H1 (cell line): ENCODE measurements at regions not wholly inside any gene's neighbourhood (a gene's known extent, or its start where the extent isn't known, plus 50 kb on each side); places are given as distances from the start of the nearest gene placed in this dataset.

Source experiments
- ATF3 ChIP-seq: IDR thresholded peaks from 2 replicates; pipeline ENCODE4 v1.6.1; 2011; ENCODE audit warnings: low read depth, mild to moderate bottlenecking, low read length; ENCODE audit not compliant: insufficient read depth
- CEBPB ChIP-seq: IDR thresholded peaks from 2 replicates; pipeline ENCODE4 v1.6.1; 2012; ENCODE audit warnings: low read depth, low read length
- CHD2 ChIP-seq: IDR thresholded peaks from 2 replicates; pipeline ENCODE4 v1.6.1; 2012; ENCODE audit warnings: low read length, improper control_type of control experiment
- CTCF ChIP-seq, 3 experiments: IDR thresholded peaks; 1 replicate in 2 of 3; 2 replicates in 1 of 3; pipeline versions ENCODE4 v1.5.1 to v1.6.1; 2011; ENCODE audit warnings: low read length in 3 of 3, mild to moderate bottlenecking in 3 of 3, inconsistent platforms in 2 of 3, low read depth in 1 of 3, moderate library complexity in 1 of 3; ENCODE audit not compliant: insufficient read depth in 1 of 3; ENCODE audit errors: control extremely low read depth in 1 of 3
- EGR1 ChIP-seq: IDR thresholded peaks from 2 replicates; pipeline ENCODE4 v1.6.1; 2011; ENCODE audit warnings: low read depth, low read length, borderline replicate concordance
- HDAC6 ChIP-seq: IDR thresholded peaks from one replicate; pipeline ENCODE4 v1.7.1; 2012; ENCODE audit warnings: low read depth, mild to moderate bottlenecking, inconsistent platforms, low read length, moderate library complexity
- JUN ChIP-seq: IDR thresholded peaks from 2 replicates; pipeline ENCODE4 v1.6.1; 2011; ENCODE audit warnings: low read depth, mild to moderate bottlenecking, improper control_type of control experiment, low read length
- JUND ChIP-seq: IDR thresholded peaks from 2 replicates; pipeline ENCODE4 v1.6.1; 2011; ENCODE audit warnings: mild to moderate bottlenecking, improper control_type of control experiment, low read length
- KDM5A ChIP-seq: fragments of 200-600 bp; IDR thresholded peaks from 2 replicates; pipeline ENCODE4 v1.7.1; 2012; ENCODE audit warnings: mild to moderate bottlenecking, low read length, inconsistent platforms, mixed read lengths
- NANOG ChIP-seq: IDR thresholded peaks from 2 replicates; pipeline ENCODE4 v1.6.1; 2011; ENCODE audit warnings: low read length, low read depth, mild to moderate bottlenecking, inconsistent platforms; ENCODE audit not compliant: insufficient read depth, poor library complexity, severe bottlenecking
- PHF8 ChIP-seq: fragments of 200-600 bp; sonication (generic); conservative IDR thresholded peaks from 2 replicates; pipeline ENCODE4 v1.7.1; 2012; ENCODE audit warnings: low read depth, mild to moderate bottlenecking, inconsistent platforms, low read length, moderate library complexity
- RBBP5 ChIP-seq: IDR thresholded peaks from 2 replicates; pipeline ENCODE4 v1.7.1; 2012; ENCODE audit warnings: low read depth, mild to moderate bottlenecking, inconsistent platforms, low read length, moderate library complexity, borderline replicate concordance
- SAP30 ChIP-seq: fragments of 300-600 bp; sonication (generic); IDR thresholded peaks from 2 replicates; pipeline ENCODE4 v1.7.1; 2012; ENCODE audit warnings: low read length, moderate library complexity, mild to moderate bottlenecking, inconsistent platforms; ENCODE audit not compliant: insufficient read depth, insufficient replicate concordance
- SP2 ChIP-seq: IDR thresholded peaks from 2 replicates; pipeline ENCODE4 v1.6.1; 2012; ENCODE audit warnings: mild to moderate bottlenecking, low read length, inconsistent platforms
- SRF ChIP-seq: IDR thresholded peaks from 2 replicates; pipeline ENCODE4 v1.6.1; 2011; ENCODE audit warnings: mild to moderate bottlenecking, low read depth, low read length, moderate library complexity
- USF2 ChIP-seq: IDR thresholded peaks from 2 replicates; pipeline ENCODE4 v1.6.1; 2011; ENCODE audit warnings: low read length, improper control_type of control experiment
- ZNF274 ChIP-seq: IDR thresholded peaks from 2 replicates; pipeline ENCODE4 v1.7.0; 2012; ENCODE audit warnings: low read length, borderline replicate concordance; ENCODE audit errors: extremely low read depth
- TF ChIP-seq, protein P1 (sequence below): IDR thresholded peaks from 2 replicates; pipeline ENCODE4 v1.6.1; 2012; ENCODE audit warnings: inconsistent platforms
- TF ChIP-seq, protein P2 (sequence below): IDR thresholded peaks from 2 replicates; pipeline ENCODE4 v1.6.1; 2012; ENCODE audit warnings: inconsistent platforms

DNA sequence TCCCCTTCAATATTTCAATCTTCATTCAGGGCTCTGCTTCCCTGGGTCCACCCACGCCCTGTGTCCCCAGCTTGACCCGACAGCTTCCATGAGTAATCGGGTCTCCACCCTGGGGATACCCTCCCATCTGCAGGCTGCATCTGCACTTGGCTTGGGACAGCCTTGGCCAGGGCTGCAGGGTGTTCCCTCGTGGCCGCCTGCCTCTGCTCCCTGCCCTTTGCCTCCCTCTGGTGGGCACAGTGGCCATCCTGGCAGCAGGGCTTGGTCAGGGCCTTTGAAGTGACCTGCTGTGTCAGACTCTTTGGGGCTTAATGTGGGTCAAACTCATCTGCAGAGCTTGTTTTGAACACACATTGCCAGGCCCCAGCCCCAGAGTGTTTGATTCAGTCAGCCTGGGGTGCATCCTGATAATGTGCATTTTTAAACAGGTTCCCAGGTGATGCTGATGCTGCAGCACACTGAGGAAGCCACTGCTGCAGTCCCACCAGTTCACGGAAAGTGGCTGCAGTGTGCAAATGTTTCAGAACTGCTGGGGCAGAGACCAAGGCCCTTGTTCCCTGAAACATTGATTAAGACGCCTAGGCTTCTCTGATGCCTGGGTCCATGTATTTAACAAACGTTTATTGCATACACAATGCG is 80.7 kb upstream of the SEC61G start (continued):
- TF ChIP-seq USF2 (0 out of 2 replicates have a peak, but pooled peaks have one; percentile 9), CTCF (IDR thresholded peaks at IDR 0.05; ENCODE audit: control extremely low read depth in 1 of 3, insufficient read depth in 1 of 3, low read depth in 1 of 3, low read length in 3 of 3) (peak; percentile 93 to 94 (median 93)), JUN (no peak), NANOG (no peak), PHF8 (no peak), HDAC6 (no peak), KDM5A (no peak), CHD2 (no peak), RBBP5 (no peak), SAP30 (no peak), SP2 (no peak), CEBPB (no peak), ZNF274 (no peak), EGR1 (no peak), ATF3 (no peak), JUND (no peak), SRF (no peak)
- TF ChIP-seq, protein P1, sequence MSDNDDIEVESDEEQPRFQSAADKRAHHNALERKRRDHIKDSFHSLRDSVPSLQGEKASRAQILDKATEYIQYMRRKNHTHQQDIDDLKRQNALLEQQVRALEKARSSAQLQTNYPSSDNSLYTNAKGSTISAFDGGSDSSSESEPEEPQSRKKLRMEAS: peak; percentile 86
- TF ChIP-seq, protein P2, sequence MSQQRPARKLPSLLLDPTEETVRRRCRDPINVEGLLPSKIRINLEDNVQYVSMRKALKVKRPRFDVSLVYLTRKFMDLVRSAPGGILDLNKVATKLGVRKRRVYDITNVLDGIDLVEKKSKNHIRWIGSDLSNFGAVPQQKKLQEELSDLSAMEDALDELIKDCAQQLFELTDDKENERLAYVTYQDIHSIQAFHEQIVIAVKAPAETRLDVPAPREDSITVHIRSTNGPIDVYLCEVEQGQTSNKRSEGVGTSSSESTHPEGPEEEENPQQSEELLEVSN: peak; percentile 15; the same call in 1 of the 2 replicates
